ENCODE measurements at regions not wholly inside any gene's neighbourhood (a gene's known extent, or its start where the extent isn't known, plus 50 kb on each side); places are given as distances from the start of the nearest gene placed in this dataset.

- no peak for DNase-seq (ENCODE audit: low spot score)
Measured at GRCh38 chr4:24287096-24287495, 297.3 kb downstream of the DHX15 start.

GRCh38 chr4:24285759-24286158, 298.6 kb downstream of the DHX15 start:
- no peak for DNase-seq (ENCODE audit: low spot score)

GRCh38 chr4:24282446-24282845, 301.9 kb downstream of the DHX15 start:
- DNase-seq (ENCODE audit: low spot score), result no peak

GRCh38 chr4:24279911-24280375, 304.4 kb downstream of the DHX15 start:
- DNase-seq (ENCODE audit: low spot score), result peak; percentile 64

- peak; percentile 56 for DNase-seq (ENCODE audit: low spot score)
Measured at GRCh38 chr4:24279469-24279868, 304.9 kb downstream of the DHX15 start.

- no peak for DNase-seq (ENCODE audit: low spot score)
Measured at GRCh38 chr4:24278693-24279092, 305.7 kb downstream of the DHX15 start.

- no peak for DNase-seq (ENCODE audit: low spot score)
Measured at GRCh38 chr4:24274381-24274941, 309.9 kb downstream of the DHX15 start.

GRCh38 chr4:24273136-24273535, 311.2 kb downstream of the DHX15 start:
- no peak for DNase-seq (ENCODE audit: low spot score)

- no peak for DNase-seq (ENCODE audit: low spot score)
Measured at GRCh38 chr4:24266951-24267722, 317.2 kb downstream of the DHX15 start.

GRCh38 chr4:24265989-24266388, 318.4 kb downstream of the DHX15 start:
- DNase-seq (ENCODE audit: low spot score), result no peak

GRCh38 chr4:24262616-24263015, 321.7 kb downstream of the DHX15 start:
- no peak for DNase-seq (ENCODE audit: low spot score)

GRCh38 chr4:24262084-24262483, 322.3 kb downstream of the DHX15 start:
- no peak for DNase-seq (ENCODE audit: low spot score)

- no peak for DNase-seq (ENCODE audit: low spot score)
Measured at GRCh38 chr4:24260923-24261564, 323.3 kb downstream of the DHX15 start.

- DNase-seq (ENCODE audit: low spot score), result no peak
Measured at GRCh38 chr4:24260133-24260715, 324.1 kb downstream of the DHX15 start.

- DNase-seq (ENCODE audit: low spot score), result no peak
Measured at GRCh38 chr4:24256547-24256946, 327.8 kb downstream of the DHX15 start.

- no peak for DNase-seq (ENCODE audit: low spot score)
Measured at GRCh38 chr4:24256066-24256465, 328.3 kb downstream of the DHX15 start.

- no peak for DNase-seq (ENCODE audit: low spot score)
Measured at GRCh38 chr4:24252121-24252520, 332.2 kb downstream of the DHX15 start.

GRCh38 chr4:24251589-24251988, 332.8 kb downstream of the DHX15 start:
- no peak for DNase-seq (ENCODE audit: low spot score)

- DNase-seq (ENCODE audit: low spot score), result peak; percentile 9
Measured at GRCh38 chr4:24249972-24250371, 334.4 kb downstream of the DHX15 start.

- DNase-seq (ENCODE audit: low spot score), result peak; percentile 67
Measured at GRCh38 chr4:24248674-24249630, 335.4 kb downstream of the DHX15 start.

GRCh38 chr4:24245491-24245820, 338.9 kb downstream of the DHX15 start:
- DNase-seq (ENCODE audit: low spot score), result no peak

All from cerebellar cortex (tissue), 1 donor.